SK-N-SH (cell line): ENCODE measurements at regions not wholly inside any gene's neighbourhood (a gene's known extent, or its start where the extent isn't known, plus 50 kb on each side); places are given as distances from the start of the nearest gene placed in this dataset.

Source experiments
- CTCF ChIA-PET: fragments of 300-600, 350-600 bp; formaldehyde crosslinking; extraction: SDS; loops from one replicate; lab custom pipeline; 2021; lab: Yijun Ruan, JAX
- POLR2A ChIA-PET: fragments of 350-600 bp; sonication (Branson Sonifier 250); formaldehyde crosslinking; extraction: SDS; loops from one replicate; lab custom pipeline; 2020; ENCODE audit warnings: antibody characterized with exemption, inconsistent platforms; lab: Yijun Ruan, JAX
- DNase-seq: peaks from one replicate; pipeline ENCODE4 v3.0.0; 2012
- H2AFZ ChIP-seq: fragments of 200-600 bp; sonication (generic); 2 replicates; pipeline ENCODE4 v1.8.1; 2016; ENCODE audit warnings: antibody characterized with exemption, mild to moderate bottlenecking, low read depth
- H3F3A ChIP-seq: fragments of 200-600 bp; sonication (generic); replicated peaks from 2 replicates; pipeline ENCODE3; 2016; ENCODE audit warnings: antibody characterized with exemption, mild to moderate bottlenecking; ENCODE audit not compliant: insufficient read depth
- H3K27ac ChIP-seq, 2 experiments: fragments of 200-500 bp in 1 of 2; fragments of 200-600 bp in 1 of 2; sonication (Bioruptor generic) in 1 of 2; sonication (generic), shearing (Covaris generic) in 1 of 2; 2 replicates each; pipeline versions ENCODE4 v1.5.1 to v1.6.1; 2014 to 2016; ENCODE audit warnings: low read depth in 2 of 2, inconsistent platforms in 1 of 2, low read length in 1 of 2, mild to moderate bottlenecking in 1 of 2, mixed read lengths in 1 of 2
- H3K27me3 ChIP-seq: fragments of 200-600 bp; sonication (generic), shearing (Covaris generic); 2 replicates; pipeline ENCODE4 v1.6.1; 2016; ENCODE audit warnings: mixed run types; ENCODE audit not compliant: insufficient read depth
- H3K36me3 ChIP-seq, 2 experiments: fragments of 200-500 bp in 1 of 2; fragments of 200-600 bp in 1 of 2; sonication (Bioruptor generic) in 1 of 2; sonication (generic) in 1 of 2; replicated peaks in 1 of 2; 2 replicates each; pipeline versions ENCODE3 to v1.5.1; 2014 to 2016; ENCODE audit warnings: low read length in 1 of 2, mild to moderate bottlenecking in 1 of 2; ENCODE audit not compliant: insufficient read depth in 2 of 2, control insufficient read depth in 1 of 2
- H3K4me1 ChIP-seq, 2 experiments: fragments of 200-500 bp in 1 of 2; fragments of 200-600 bp in 1 of 2; sonication (Bioruptor generic) in 1 of 2; sonication (generic), shearing (Covaris generic) in 1 of 2; 2 replicates each; pipeline versions ENCODE4 v1.5.1 to v1.6.1; 2014 to 2016; ENCODE audit warnings: low read depth in 1 of 2, low read length in 1 of 2, mixed run types in 1 of 2; ENCODE audit not compliant: insufficient read depth in 2 of 2, control insufficient read depth in 1 of 2
- H3K4me2 ChIP-seq: fragments of 200-600 bp; sonication (generic), shearing (Covaris generic); 2 replicates; pipeline ENCODE4 v1.6.1; 2017; ENCODE audit warnings: mixed run types
- H3K4me3 ChIP-seq, 2 experiments: fragments of 200-500 bp in 1 of 2; fragments of 200-600 bp in 1 of 2; sonication (Bioruptor generic) in 1 of 2; sonication (generic), shearing (Covaris generic) in 1 of 2; 2 replicates each; pipeline versions ENCODE4 v1.5.1 to v1.8.1; 2014 to 2016; ENCODE audit warnings: low read depth in 2 of 2, inconsistent platforms in 1 of 2, low read length in 1 of 2, mild to moderate bottlenecking in 1 of 2, mixed read lengths in 1 of 2, moderate library complexity in 1 of 2
- H3K79me2 ChIP-seq: fragments of 200-600 bp; sonication (generic); 2 replicates; pipeline ENCODE4 v1.8.1; 2017; ENCODE audit warnings: mild to moderate bottlenecking; ENCODE audit not compliant: insufficient read depth
- H3K9ac ChIP-seq: fragments of 200-600 bp; sonication (generic); 2 replicates; pipeline ENCODE4 v1.6.1; 2017; ENCODE audit warnings: mixed run types
- H3K9me2 ChIP-seq: fragments of 200-600 bp; sonication (generic); 2 replicates; pipeline ENCODE4 v1.6.1; 2017; ENCODE audit warnings: mixed run types
- H3K9me3 ChIP-seq: fragments of 200-600 bp; sonication (generic); 2 replicates; pipeline ENCODE4 v1.6.1; 2017; ENCODE audit warnings: mixed run types, mild to moderate bottlenecking, moderate library complexity
- H4K20me1 ChIP-seq: fragments of 200-600 bp; sonication (generic); 2 replicates; pipeline ENCODE4 v1.6.1; 2017; ENCODE audit warnings: mild to moderate bottlenecking, mixed run types; ENCODE audit not compliant: insufficient read depth
- CTCF ChIP-seq: fragments of 200-600 bp; sonication (generic); IDR thresholded peaks from 2 replicates; pipeline ENCODE4 v1.6.1; 2017; ENCODE audit warnings: antibody characterized with exemption, mild to moderate bottlenecking, moderate library complexity
- EZH2phosphoT487 ChIP-seq: fragments of 200-600 bp; sonication (generic); IDR thresholded peaks from 2 replicates; pipeline ENCODE4 v1.6.1; 2017; ENCODE audit warnings: low read depth, mixed run types, mild to moderate bottlenecking, antibody characterized with exemption, moderate library complexity, borderline replicate concordance
- FOSL2 ChIP-seq: IDR thresholded peaks from 2 replicates; pipeline ENCODE4 v1.4.0; 2012; ENCODE audit warnings: low read depth, mild to moderate bottlenecking, moderate library complexity, borderline replicate concordance
- JUND ChIP-seq: IDR thresholded peaks from 2 replicates; pipeline ENCODE4 v1.4.0; 2012
- MXI1 ChIP-seq: IDR thresholded peaks from 2 replicates; pipeline ENCODE4 v1.6.1; 2012; ENCODE audit warnings: mild to moderate bottlenecking, low read depth, low read length, improper control_type of control experiment
- NRF1 ChIP-seq: IDR thresholded peaks from 2 replicates; pipeline ENCODE4 v1.6.1; 2012; ENCODE audit warnings: low read depth, mild to moderate bottlenecking, low read length
- POLR2AphosphoS5 ChIP-seq: IDR thresholded peaks from 2 replicates; pipeline ENCODE4 v1.6.1; 2012; ENCODE audit warnings: low read depth, low read length
- RAD21 ChIP-seq: IDR thresholded peaks from 2 replicates; pipeline ENCODE4 v1.6.1; 2012; ENCODE audit warnings: mild to moderate bottlenecking, low read length
- REST ChIP-seq: IDR thresholded peaks from 2 replicates; pipeline ENCODE4 v1.6.1; 2012; ENCODE audit warnings: mild to moderate bottlenecking, low read depth, low read length, moderate library complexity
- RXRA ChIP-seq: IDR thresholded peaks from 2 replicates; pipeline ENCODE4 v1.4.0; 2012; ENCODE audit warnings: low read depth, mild to moderate bottlenecking, borderline replicate concordance
- SIN3A ChIP-seq: IDR thresholded peaks from 2 replicates; pipeline ENCODE4 v1.6.1; 2012; ENCODE audit warnings: low read depth, mild to moderate bottlenecking, low read length, moderate library complexity, borderline replicate concordance
- TEAD4 ChIP-seq: IDR thresholded peaks from 2 replicates; pipeline ENCODE4 v1.4.0; 2012; ENCODE audit warnings: mild to moderate bottlenecking, borderline replicate concordance; ENCODE audit not compliant: insufficient read depth
- YY1 ChIP-seq: IDR thresholded peaks from 2 replicates; pipeline ENCODE4 v1.4.0; 2012; ENCODE audit warnings: low read depth, mild to moderate bottlenecking
- WGBS: methylation state at CpG from one replicate; pipeline ENCODE4 v1.1.6; 2017; ENCODE audit warnings: low lambda C conversion rate; 5-methylcytosine and 5-hydroxymethylcytosine counted together
- TF ChIP-seq, protein P1 (sequence below): IDR thresholded peaks from 2 replicates; pipeline ENCODE4; 2012
- TF ChIP-seq, protein P2 (sequence below): fragments of 150-350 bp; IDR thresholded peaks from 2 replicates; pipeline ENCODE4 v1.6.1; 2017; ENCODE audit warnings: antibody characterized with exemption, low read length, low read depth, borderline replicate concordance

GRCh38 chr17:77783991-77784820 lies 174.3 kb upstream of the TNRC6C start:
- POLR2A ChIA-PET, result interaction anchor here (1.8 kb wide), 1 partner anchor 174 kb away, joined by 5 read pairs; the partner anchor contains the start of gene TNRC6C
- H3K9me3 ChIP-seq, result no peaks in the 10 kb centered on the region
- no peaks in the 10 kb centered on the region for H3K9me2 ChIP-seq
- no peak overlapping the region for H3K9ac ChIP-seq
- no peak overlapping the region for H3K4me2 ChIP-seq
- H3K27ac ChIP-seq, result no peak overlapping the region
- H3K27me3 ChIP-seq, result peaks cover 23% of the 10 kb centered on the region
- H3K4me1 ChIP-seq, result peaks cover 16 to 43% of the 10 kb centered on the region in 2 experiments
- H3K36me3 ChIP-seq, result no peaks in the 10 kb centered on the region
- no peaks in the 10 kb centered on the region for H3F3A ChIP-seq
- H3K79me2 ChIP-seq, result no peaks in the 10 kb centered on the region
- CTCF ChIA-PET, result interaction anchor here (1.1 to 1.2 kb wide), 2 partner anchors 19 to 109 kb away, joined by 3 read pairs; no protein-coding TSS in a partner anchor
- 78% methylated on average over 18 of the region's 20 CpGs for WGBS
- H3K4me3 ChIP-seq, result no peak overlapping the region
- DNase-seq, result no peak
- H4K20me1 ChIP-seq, result no peaks in the 10 kb centered on the region
- H2AFZ ChIP-seq, result no peak overlapping the region
- TF ChIP-seq RXRA (no peak), MXI1 (no peak), SIN3A (no peak), JUND (no peak), REST (no peak)
- TF ChIP-seq, protein P1, sequence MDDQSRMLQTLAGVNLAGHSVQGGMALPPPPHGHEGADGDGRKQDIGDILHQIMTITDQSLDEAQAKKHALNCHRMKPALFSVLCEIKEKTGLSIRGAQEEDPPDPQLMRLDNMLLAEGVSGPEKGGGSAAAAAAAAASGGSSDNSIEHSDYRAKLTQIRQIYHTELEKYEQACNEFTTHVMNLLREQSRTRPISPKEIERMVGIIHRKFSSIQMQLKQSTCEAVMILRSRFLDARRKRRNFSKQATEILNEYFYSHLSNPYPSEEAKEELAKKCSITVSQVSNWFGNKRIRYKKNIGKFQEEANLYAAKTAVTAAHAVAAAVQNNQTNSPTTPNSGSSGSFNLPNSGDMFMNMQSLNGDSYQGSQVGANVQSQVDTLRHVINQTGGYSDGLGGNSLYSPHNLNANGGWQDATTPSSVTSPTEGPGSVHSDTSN, result no peak
- TF ChIP-seq, protein P2, sequence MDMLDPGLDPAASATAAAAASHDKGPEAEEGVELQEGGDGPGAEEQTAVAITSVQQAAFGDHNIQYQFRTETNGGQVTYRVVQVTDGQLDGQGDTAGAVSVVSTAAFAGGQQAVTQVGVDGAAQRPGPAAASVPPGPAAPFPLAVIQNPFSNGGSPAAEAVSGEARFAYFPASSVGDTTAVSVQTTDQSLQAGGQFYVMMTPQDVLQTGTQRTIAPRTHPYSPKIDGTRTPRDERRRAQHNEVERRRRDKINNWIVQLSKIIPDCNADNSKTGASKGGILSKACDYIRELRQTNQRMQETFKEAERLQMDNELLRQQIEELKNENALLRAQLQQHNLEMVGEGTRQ, result no peak

DNA sequence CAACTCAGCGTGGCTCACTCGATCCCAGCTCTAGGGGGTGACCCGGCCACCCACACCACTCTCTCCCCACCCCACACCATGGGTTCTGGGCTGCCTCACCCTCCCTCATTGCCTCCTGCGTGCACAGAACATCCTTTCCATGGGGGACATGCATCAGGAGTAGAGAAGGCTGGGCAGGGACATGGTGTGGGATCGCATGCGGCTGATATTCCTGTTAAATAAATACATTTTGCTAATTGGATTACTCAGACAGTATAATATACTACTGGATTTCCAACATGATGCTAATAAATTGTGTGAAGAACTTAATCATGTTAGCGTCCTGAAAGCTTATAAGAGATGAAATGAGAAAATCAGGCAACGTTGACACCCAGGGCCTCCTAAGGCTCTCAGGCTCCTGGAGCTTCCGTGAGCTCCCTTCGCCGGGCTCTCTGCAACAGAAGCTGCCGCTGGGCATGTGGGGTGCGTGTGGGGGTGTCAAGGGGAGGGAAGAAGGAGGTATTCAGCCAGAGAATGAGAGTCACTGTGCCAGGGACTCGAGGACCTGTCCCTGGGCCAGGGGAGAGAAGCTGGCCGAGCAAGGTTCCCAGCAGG lies 173.1 kb upstream of the TNRC6C start:
- Histone ChIP-seq H4K20me1 (no peaks in the 10 kb centered on the region), H3K27ac (no peak overlapping the region), H3K4me3 (no peak overlapping the region), H3K9ac (no peak overlapping the region), H2AFZ (no peak overlapping the region)
- CTCF ChIA-PET, result interaction anchor here (0.5 to 1.1 kb wide), 2 partner anchors 33 to 107 kb away, joined by 3 read pairs; no protein-coding TSS in a partner anchor
- TF ChIP-seq RAD21, result no peak
- TF ChIP-seq NRF1, result no peak
- TF ChIP-seq TEAD4, result no peak
- TF ChIP-seq CTCF, result no peak
- TF ChIP-seq YY1, result no peak
- no peak for TF ChIP-seq FOSL2
- no peak for TF ChIP-seq POLR2AphosphoS5
- no peak for TF ChIP-seq EZH2phosphoT487
- TF ChIP-seq, protein P2, result no peak
- TF ChIP-seq, all 33 proteins: peak for 0
- POLR2A ChIA-PET, result interaction anchor here (0.8 to 1.8 kb wide), 2 partner anchors 173 kb away, joined by 3 to 5 read pairs; partner anchors contain the start of gene TNRC6C
- peaks cover 23% of the 10 kb centered on the region for H3K27me3 ChIP-seq
- H3K79me2 ChIP-seq, result no peaks in the 10 kb centered on the region
- H3K9me2 ChIP-seq, result no peaks in the 10 kb centered on the region
- peaks cover 4 to 31% of the 10 kb centered on the region in 2 experiments; a peak in 3 of 4 replicates for H3K4me1 ChIP-seq
- H3K36me3 ChIP-seq, result no peaks in the 10 kb centered on the region
- H3K4me2 ChIP-seq, result no peak overlapping the region
- no peaks in the 10 kb centered on the region for H3F3A ChIP-seq
- WGBS, result 67% methylated on average over 15 of the region's 15 CpGs
- peak; percentile 38 for DNase-seq
- H3K9me3 ChIP-seq, result no peaks in the 10 kb centered on the region
